GM12874 (cell line): ENCODE measurements at regions not wholly inside any gene's neighbourhood (a gene's known extent, or its start where the extent isn't known, plus 50 kb on each side); places are given as distances from the start of the nearest gene placed in this dataset.

ENCODE experiments used
- CTCF ChIP-seq: IDR thresholded peaks from 2 replicates; pipeline ENCODE4 v1.5.1; 2011; ENCODE audit warnings: low read depth, mild to moderate bottlenecking, control low read depth, low read length, moderate library complexity; ENCODE audit not compliant: insufficient read depth

DNA sequence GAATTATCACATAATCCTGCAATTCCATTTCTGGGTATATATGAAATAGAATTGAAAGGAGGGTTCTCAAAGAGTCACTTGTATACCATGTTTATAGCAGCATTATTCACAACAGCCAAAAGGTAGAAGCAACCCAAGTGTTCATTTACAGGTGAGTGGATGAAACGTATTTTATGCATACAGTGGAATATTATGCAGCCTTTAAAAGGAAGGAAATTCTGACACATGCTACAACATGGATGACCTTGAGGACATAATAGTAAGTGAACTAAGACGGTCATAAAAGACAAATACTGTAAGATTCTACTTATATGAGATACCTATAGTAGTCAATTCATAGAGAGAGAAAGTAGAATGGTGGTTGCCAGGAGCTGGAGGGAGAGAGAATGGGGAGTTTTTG is 110.8 kb upstream of the LIPC start:
- no peak for TF ChIP-seq CTCF

GRCh38 chr15:58322253-58322652 is 109.5 kb upstream of the LIPC start:
- no peak for TF ChIP-seq CTCF

DNA sequence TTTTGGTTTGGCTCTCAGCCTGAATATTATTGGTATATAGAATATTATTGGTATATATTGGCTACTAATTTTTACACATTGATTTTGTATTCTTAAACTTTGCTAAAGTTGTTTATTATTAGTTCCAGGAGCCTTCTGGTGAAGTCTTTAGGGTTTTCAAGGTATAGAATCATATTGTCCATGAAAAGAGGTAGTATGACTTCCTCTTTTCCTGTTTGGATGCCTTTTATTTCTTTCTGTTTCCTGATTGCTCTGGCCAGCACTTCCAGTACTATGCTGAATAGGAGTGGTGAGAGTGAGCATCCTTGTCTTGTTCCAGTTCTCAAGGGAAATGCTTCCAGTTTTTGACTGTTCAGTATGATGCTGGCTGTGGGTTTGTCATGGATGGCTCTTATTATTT is 107.3 kb upstream of the LIPC start:
- TF ChIP-seq CTCF: no peak

DNA sequence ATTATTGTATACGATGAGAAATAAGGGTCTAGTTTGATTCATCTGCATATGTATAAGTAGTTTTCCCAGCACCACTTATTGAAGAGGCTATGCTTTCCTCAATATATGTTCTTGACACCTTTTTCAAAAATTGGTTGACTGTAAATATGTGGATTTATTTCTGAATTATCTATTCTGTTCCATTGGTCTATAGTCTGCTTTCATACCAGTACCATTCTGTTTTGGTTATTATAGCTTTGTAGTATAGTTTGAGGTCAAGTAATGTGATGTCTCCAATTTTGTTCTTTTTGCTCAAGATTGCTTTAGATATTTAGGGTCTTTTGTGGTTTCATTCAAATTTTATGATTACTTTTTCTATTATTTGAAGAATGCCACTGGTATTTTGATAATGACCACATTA is 103.8 kb upstream of the LIPC start:
- TF ChIP-seq CTCF: no peak

GRCh38 chr15:58329211-58329610 is 102.6 kb upstream of the LIPC start:
- TF ChIP-seq CTCF: no peak

- no peak for TF ChIP-seq CTCF
Observed at GRCh38 chr15:58329781-58330671, 101.8 kb upstream of the LIPC start.

DNA sequence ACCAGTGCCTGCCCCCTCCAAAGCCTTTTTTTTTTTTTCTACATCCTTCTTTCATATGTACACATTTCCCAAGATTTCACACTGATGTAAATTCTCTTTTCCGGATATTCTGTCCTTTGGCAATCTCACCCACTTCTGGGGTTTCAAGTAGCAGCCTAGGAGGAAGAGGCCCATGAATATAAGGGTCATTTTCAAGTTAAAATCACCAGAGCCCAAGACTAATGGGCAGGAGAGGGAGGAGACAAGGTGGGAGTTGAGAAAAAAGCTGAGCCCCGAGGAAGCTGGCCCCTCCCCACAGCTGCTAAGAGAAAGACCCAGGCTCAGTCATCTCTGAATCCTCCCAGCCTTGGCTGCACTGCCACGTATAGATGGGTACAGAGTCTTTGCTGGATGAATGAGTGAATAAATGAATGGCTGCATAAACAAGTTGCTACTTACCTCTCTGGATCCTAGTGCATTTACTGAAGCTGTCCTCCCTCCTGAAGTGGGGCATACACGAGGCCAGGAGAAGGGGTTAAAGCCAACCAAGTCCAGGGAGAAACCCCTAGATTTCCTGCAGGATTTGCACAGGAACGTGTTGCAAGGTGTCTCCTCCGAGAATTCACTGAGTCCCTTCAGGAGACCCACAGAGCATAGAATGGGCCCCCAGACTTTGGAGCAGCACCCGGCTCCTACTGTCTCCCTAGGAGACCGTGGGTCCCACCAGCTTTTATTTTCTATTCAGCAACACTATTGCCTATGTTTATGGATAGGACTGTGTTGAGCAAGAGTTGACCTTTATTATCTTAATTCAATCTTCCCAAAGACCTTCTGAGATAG is 100.8 kb upstream of the LIPC start:
- no peak for TF ChIP-seq CTCF
